GM23338 (cell line): ENCODE measurements at regions not wholly inside any gene's neighbourhood (a gene's known extent, or its start where the extent isn't known, plus 50 kb on each side); places are given as distances from the start of the nearest gene placed in this dataset.

Source experiments
- ATAC-seq: fragments of 200-7000 bp; cut with Tn5 transposase; 3 replicates; pipeline ENCODE4 v1.9.1; 2020
- DNase-seq: peaks from one replicate; pipeline ENCODE4 v3.0.0-alpha.2; 2015; ENCODE audit warnings: low spot score
- H2AFZ ChIP-seq: fragments of 200-600 bp; sonication (generic); 2 replicates; pipeline ENCODE4 v1.8.0; 2016; ENCODE audit warnings: antibody characterized with exemption, mild to moderate bottlenecking, moderate library complexity
- H3F3A ChIP-seq: fragments of 200-600 bp; sonication (generic); replicated peaks from 2 replicates; pipeline ENCODE4 v1.8.0; 2017; ENCODE audit warnings: antibody characterized with exemption, mixed run types, low read depth
- H3K27ac ChIP-seq: fragments of 200-600 bp; sonication (generic); 2 replicates; pipeline ENCODE4 v1.6.1; 2016; ENCODE audit warnings: low read depth
- H3K27me3 ChIP-seq: fragments of 200-600 bp; sonication (generic); 2 replicates; pipeline ENCODE4 v1.8.0; 2016; ENCODE audit warnings: mild to moderate bottlenecking, mixed run types, moderate library complexity; ENCODE audit not compliant: insufficient read depth
- H3K36me3 ChIP-seq: fragments of 200-600 bp; sonication (generic); 2 replicates; pipeline ENCODE4 v1.8.0; 2016; ENCODE audit warnings: mild to moderate bottlenecking; ENCODE audit not compliant: insufficient read depth
- H3K4me1 ChIP-seq: fragments of 200-600 bp; sonication (generic); 2 replicates; pipeline ENCODE4 v1.8.0; 2016; ENCODE audit warnings: mild to moderate bottlenecking, moderate library complexity; ENCODE audit not compliant: insufficient read depth
- H3K4me2 ChIP-seq: fragments of 200-600 bp; sonication (generic); 2 replicates; pipeline ENCODE4 v1.7.1; 2017; ENCODE audit warnings: mixed run types
- H3K4me3 ChIP-seq: fragments of 200-600 bp; sonication (generic); 2 replicates; pipeline ENCODE4 v1.6.1; 2016; ENCODE audit warnings: mixed run types
- H3K79me2 ChIP-seq: fragments of 200-600 bp; sonication (generic); replicated peaks from 2 replicates; pipeline ENCODE4 v1.8.0; 2017; ENCODE audit warnings: mild to moderate bottlenecking; ENCODE audit not compliant: insufficient read depth
- H3K9me2 ChIP-seq: fragments of 200-600 bp; sonication (generic); 2 replicates; pipeline ENCODE4 v1.8.0; 2017; ENCODE audit not compliant: insufficient read depth
- H4K20me1 ChIP-seq: fragments of 200-600 bp; sonication (generic); replicated peaks from 2 replicates; pipeline ENCODE4 v1.8.0; 2017; ENCODE audit warnings: mild to moderate bottlenecking; ENCODE audit not compliant: insufficient read depth
- H3K27ac Mint-ChIP-seq: 2 replicates; pipeline ENCODE4 v1.8.0; 2020; ENCODE audit warnings: inconsistent platforms, mild to moderate bottlenecking, moderate library complexity, mixed read lengths
- H3K27me3 Mint-ChIP-seq: 3 replicates; pipeline ENCODE4 v1.8.0; 2022; ENCODE audit warnings: low read depth, mild to moderate bottlenecking, moderate library complexity, mixed read lengths, inconsistent platforms; ENCODE audit not compliant: insufficient read depth, poor library complexity
- H3K36me3 Mint-ChIP-seq: 3 replicates; pipeline ENCODE4 v1.8.0; 2021; ENCODE audit warnings: low read depth, mild to moderate bottlenecking, inconsistent platforms, moderate library complexity, mixed read lengths
- H3K4me1 Mint-ChIP-seq: 3 replicates; pipeline ENCODE4 v1.8.0; 2020; ENCODE audit warnings: mild to moderate bottlenecking, inconsistent platforms, mixed read lengths
- H3K4me3 Mint-ChIP-seq: 3 replicates; pipeline ENCODE4 v1.8.0; 2021; ENCODE audit warnings: moderate library complexity, mild to moderate bottlenecking, inconsistent platforms, mixed read lengths
- H3K9me3 Mint-ChIP-seq: 3 replicates; pipeline ENCODE4 v1.8.0; 2020; ENCODE audit warnings: moderate library complexity, mild to moderate bottlenecking, inconsistent platforms, mixed read lengths
- CREB1 ChIP-seq: fragments of 250-450 bp; sonication (Bioruptor Pico); IDR thresholded peaks from 2 replicates; pipeline ENCODE4 v1.5.0; 2020; ENCODE audit warnings: low read depth, mild to moderate bottlenecking, moderate library complexity
- EZH2 ChIP-seq: fragments of 200-600 bp; sonication (generic); IDR thresholded peaks from one replicate; pipeline ENCODE4 v1.8.0; 2017; ENCODE audit warnings: antibody characterized with exemption, mild to moderate bottlenecking, low read depth; ENCODE audit not compliant: unreplicated experiment
- EZH2phosphoT487 ChIP-seq: fragments of 200-600 bp; sonication (generic); IDR thresholded peaks from one replicate; pipeline ENCODE4 v1.8.1; 2018; ENCODE audit warnings: antibody characterized with exemption; ENCODE audit not compliant: unreplicated experiment
- JUNB ChIP-seq: IDR thresholded peaks from one replicate; pipeline ENCODE4 v1.6.1; 2016; ENCODE audit warnings: antibody characterized with exemption; ENCODE audit not compliant: unreplicated experiment
- NANOG ChIP-seq: IDR thresholded peaks from 2 replicates; pipeline ENCODE4 v1.6.1; 2016; ENCODE audit warnings: antibody characterized with exemption, borderline replicate concordance
- POLR2AphosphoS5 ChIP-seq: IDR thresholded peaks from 2 replicates; pipeline ENCODE4 v1.6.1; 2016; ENCODE audit warnings: antibody characterized with exemption, low read depth
- STAT1 ChIP-seq: IDR thresholded peaks from one replicate; pipeline ENCODE4 v1.6.1; 2016; ENCODE audit warnings: antibody characterized with exemption; ENCODE audit not compliant: unreplicated experiment
- ZNF114 ChIP-seq: fragments of 250-450 bp; sonication (Bioruptor Pico); IDR thresholded peaks from 2 replicates; pipeline ENCODE4 v1.5.0; 2020; ENCODE audit warnings: mild to moderate bottlenecking, moderate library complexity
- ZNF331 ChIP-seq: fragments of 250-450 bp; sonication (Bioruptor Pico); IDR thresholded peaks from 2 replicates; pipeline ENCODE4 v1.5.0; 2020; ENCODE audit warnings: low read depth, mild to moderate bottlenecking, moderate library complexity
- TF ChIP-seq, protein P1 (sequence below), 2 experiments: fragments of 200-600 bp in 1 of 2; sonication (generic) in 1 of 2; conservative IDR thresholded peaks; 2 replicates each; pipeline versions ENCODE4 v1.5.1 to v1.6.1; 2016 to 2017; ENCODE audit warnings: antibody characterized with exemption in 2 of 2, low read depth in 2 of 2, mild to moderate bottlenecking in 2 of 2, moderate library complexity in 1 of 2
- TF ChIP-seq, protein P2 (sequence below): IDR thresholded peaks from 2 replicates; pipeline ENCODE4 v1.6.1; 2016; ENCODE audit warnings: antibody characterized with exemption
- TF ChIP-seq, protein P3 (sequence below): fragments of 250-450 bp; sonication (Bioruptor Pico); IDR thresholded peaks from 2 replicates; pipeline ENCODE4 v1.5.0; 2020; ENCODE audit warnings: mild to moderate bottlenecking, moderate library complexity

GRCh38 chr2:168396131-168396530 lies 59.9 kb upstream of the CERS6 start (continued):
- TF ChIP-seq, protein P1, sequence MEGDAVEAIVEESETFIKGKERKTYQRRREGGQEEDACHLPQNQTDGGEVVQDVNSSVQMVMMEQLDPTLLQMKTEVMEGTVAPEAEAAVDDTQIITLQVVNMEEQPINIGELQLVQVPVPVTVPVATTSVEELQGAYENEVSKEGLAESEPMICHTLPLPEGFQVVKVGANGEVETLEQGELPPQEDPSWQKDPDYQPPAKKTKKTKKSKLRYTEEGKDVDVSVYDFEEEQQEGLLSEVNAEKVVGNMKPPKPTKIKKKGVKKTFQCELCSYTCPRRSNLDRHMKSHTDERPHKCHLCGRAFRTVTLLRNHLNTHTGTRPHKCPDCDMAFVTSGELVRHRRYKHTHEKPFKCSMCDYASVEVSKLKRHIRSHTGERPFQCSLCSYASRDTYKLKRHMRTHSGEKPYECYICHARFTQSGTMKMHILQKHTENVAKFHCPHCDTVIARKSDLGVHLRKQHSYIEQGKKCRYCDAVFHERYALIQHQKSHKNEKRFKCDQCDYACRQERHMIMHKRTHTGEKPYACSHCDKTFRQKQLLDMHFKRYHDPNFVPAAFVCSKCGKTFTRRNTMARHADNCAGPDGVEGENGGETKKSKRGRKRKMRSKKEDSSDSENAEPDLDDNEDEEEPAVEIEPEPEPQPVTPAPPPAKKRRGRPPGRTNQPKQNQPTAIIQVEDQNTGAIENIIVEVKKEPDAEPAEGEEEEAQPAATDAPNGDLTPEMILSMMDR (conservative IDR thresholded peaks at IDR 0.05; ENCODE audit: low read depth in 2 of 2) = no peak
- no peak for TF ChIP-seq ZNF114 (CRISPR knock-in tag)
- no peak for TF ChIP-seq NANOG
- no peak for TF ChIP-seq ZNF331 (CRISPR knock-in tag)
- TF ChIP-seq, protein P2, sequence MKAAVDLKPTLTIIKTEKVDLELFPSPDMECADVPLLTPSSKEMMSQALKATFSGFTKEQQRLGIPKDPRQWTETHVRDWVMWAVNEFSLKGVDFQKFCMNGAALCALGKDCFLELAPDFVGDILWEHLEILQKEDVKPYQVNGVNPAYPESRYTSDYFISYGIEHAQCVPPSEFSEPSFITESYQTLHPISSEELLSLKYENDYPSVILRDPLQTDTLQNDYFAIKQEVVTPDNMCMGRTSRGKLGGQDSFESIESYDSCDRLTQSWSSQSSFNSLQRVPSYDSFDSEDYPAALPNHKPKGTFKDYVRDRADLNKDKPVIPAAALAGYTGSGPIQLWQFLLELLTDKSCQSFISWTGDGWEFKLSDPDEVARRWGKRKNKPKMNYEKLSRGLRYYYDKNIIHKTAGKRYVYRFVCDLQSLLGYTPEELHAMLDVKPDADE = no peak

DNA sequence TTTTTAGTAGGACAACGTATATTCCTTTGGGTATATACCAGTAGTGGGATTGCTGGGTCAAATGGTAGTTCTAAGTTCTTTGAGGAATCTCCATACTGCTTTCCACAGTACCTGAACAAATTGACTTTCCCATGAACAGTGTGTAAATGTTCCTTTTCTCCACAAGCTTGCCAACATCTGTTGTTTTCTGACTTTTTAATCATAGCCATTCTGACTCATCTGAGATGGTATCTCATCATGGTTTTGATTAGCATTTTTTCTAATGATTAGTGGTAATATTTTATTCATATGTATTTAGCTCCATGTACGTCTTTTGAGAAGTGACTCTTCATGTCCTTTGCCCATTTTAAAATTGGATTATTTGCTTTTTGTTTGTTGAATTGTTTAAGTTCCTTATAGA lies 58.4 kb upstream of the CERS6 start:
- H3K4me3 Mint-ChIP-seq = no peak overlapping the region
- Histone ChIP-seq H3K4me3 (no peak overlapping the region), H3K27me3 (no peaks in the 10 kb centered on the region), H3K4me1 (no peaks in the 10 kb centered on the region), H3K4me2 (no peak overlapping the region), H2AFZ (no peak overlapping the region), H3F3A (no peaks in the 10 kb centered on the region), H3K9me2 (no peaks in the 10 kb centered on the region), H4K20me1 (no peaks in the 10 kb centered on the region), H3K27ac (no peak overlapping the region), H3K79me2 (no peaks in the 10 kb centered on the region), H3K36me3 (no peaks in the 10 kb centered on the region)
- no peaks in the 10 kb centered on the region for H3K4me1 Mint-ChIP-seq
- no peaks in the 10 kb centered on the region for H3K36me3 Mint-ChIP-seq
- ATAC-seq (no peak), DNase-seq (no peak)
- no peak overlapping the region for H3K27ac Mint-ChIP-seq
- H3K27me3 Mint-ChIP-seq = no peaks in the 10 kb centered on the region
- no peaks in the 10 kb centered on the region; the same call in 2 of the 3 replicates for H3K9me3 Mint-ChIP-seq
- TF ChIP-seq, protein P1 (conservative IDR thresholded peaks at IDR 0.05; ENCODE audit: low read depth in 2 of 2) = no peak
- TF ChIP-seq, protein P2 = no peak
- no peak for TF ChIP-seq JUNB
- TF ChIP-seq STAT1 = no peak
- TF ChIP-seq EZH2phosphoT487 = no peak
- no peak for TF ChIP-seq ZNF114 (CRISPR knock-in tag)
- TF ChIP-seq, protein P3, sequence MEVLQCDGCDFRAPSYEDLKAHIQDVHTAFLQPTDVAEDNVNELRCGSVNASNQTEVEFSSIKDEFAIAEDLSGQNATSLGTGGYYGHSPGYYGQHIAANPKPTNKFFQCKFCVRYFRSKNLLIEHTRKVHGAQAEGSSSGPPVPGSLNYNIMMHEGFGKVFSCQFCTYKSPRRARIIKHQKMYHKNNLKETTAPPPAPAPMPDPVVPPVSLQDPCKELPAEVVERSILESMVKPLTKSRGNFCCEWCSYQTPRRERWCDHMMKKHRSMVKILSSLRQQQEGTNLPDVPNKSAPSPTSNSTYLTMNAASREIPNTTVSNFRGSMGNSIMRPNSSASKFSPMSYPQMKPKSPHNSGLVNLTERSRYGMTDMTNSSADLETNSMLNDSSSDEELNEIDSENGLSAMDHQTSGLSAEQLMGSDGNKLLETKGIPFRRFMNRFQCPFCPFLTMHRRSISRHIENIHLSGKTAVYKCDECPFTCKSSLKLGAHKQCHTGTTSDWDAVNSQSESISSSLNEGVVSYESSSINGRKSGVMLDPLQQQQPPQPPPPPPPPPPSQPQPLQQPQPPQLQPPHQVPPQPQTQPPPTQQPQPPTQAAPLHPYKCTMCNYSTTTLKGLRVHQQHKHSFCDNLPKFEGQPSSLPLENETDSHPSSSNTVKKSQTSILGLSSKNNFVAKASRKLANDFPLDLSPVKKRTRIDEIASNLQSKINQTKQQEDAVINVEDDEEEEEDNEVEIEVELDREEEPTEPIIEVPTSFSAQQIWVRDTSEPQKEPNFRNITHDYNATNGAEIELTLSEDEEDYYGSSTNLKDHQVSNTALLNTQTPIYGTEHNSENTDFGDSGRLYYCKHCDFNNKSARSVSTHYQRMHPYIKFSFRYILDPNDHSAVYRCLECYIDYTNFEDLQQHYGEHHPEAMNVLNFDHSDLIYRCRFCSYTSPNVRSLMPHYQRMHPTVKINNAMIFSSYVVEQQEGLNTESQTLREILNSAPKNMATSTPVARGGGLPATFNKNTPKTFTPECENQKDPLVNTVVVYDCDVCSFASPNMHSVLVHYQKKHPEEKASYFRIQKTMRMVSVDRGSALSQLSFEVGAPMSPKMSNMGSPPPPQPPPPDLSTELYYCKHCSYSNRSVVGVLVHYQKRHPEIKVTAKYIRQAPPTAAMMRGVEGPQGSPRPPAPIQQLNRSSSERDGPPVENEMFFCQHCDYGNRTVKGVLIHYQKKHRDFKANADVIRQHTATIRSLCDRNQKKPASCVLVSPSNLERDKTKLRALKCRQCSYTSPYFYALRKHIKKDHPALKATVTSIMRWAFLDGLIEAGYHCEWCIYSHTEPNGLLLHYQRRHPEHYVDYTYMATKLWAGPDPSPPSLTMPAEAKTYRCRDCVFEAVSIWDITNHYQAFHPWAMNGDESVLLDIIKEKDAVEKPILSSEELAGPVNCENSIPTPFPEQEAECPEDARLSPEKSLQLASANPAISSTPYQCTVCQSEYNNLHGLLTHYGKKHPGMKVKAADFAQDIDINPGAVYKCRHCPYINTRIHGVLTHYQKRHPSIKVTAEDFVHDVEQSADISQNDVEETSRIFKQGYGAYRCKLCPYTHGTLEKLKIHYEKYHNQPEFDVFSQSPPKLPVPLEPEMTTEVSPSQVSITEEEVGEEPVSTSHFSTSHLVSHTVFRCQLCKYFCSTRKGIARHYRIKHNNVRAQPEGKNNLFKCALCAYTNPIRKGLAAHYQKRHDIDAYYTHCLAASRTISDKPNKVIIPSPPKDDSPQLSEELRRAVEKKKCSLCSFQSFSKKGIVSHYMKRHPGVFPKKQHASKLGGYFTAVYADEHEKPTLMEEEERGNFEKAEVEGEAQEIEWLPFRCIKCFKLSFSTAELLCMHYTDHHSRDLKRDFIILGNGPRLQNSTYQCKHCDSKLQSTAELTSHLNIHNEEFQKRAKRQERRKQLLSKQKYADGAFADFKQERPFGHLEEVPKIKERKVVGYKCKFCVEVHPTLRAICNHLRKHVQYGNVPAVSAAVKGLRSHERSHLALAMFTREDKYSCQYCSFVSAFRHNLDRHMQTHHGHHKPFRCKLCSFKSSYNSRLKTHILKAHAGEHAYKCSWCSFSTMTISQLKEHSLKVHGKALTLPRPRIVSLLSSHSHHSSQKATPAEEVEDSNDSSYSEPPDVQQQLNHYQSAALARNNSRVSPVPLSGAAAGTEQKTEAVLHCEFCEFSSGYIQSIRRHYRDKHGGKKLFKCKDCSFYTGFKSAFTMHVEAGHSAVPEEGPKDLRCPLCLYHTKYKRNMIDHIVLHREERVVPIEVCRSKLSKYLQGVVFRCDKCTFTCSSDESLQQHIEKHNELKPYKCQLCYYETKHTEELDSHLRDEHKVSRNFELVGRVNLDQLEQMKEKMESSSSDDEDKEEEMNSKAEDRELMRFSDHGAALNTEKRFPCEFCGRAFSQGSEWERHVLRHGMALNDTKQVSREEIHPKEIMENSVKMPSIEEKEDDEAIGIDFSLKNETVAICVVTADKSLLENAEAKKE (CRISPR knock-in tag) = no peak
- no peak for TF ChIP-seq NANOG
- no peak for TF ChIP-seq ZNF331 (CRISPR knock-in tag)
- TF ChIP-seq EZH2 = no peak
- no peak for TF ChIP-seq CREB1 (CRISPR knock-in tag)
- TF ChIP-seq POLR2AphosphoS5 = no peak
